ENCODE measurements at regions not wholly inside any gene's neighbourhood (a gene's known extent, or its start where the extent isn't known, plus 50 kb on each side); places are given as distances from the start of the nearest gene placed in this dataset.

GRCh38 chr22:27668828-27669797, 132.4 kb downstream of the MN1 start:
- no peak overlapping the region for H3K4me3 ChIP-seq (ENCODE audit: low read depth, low read length)
- no peak for TF ChIP-seq POLR2A (IDR thresholded peaks at IDR 0.05; ENCODE audit: extremely low read depth, insufficient read length)
- TF ChIP-seq, protein P1, sequence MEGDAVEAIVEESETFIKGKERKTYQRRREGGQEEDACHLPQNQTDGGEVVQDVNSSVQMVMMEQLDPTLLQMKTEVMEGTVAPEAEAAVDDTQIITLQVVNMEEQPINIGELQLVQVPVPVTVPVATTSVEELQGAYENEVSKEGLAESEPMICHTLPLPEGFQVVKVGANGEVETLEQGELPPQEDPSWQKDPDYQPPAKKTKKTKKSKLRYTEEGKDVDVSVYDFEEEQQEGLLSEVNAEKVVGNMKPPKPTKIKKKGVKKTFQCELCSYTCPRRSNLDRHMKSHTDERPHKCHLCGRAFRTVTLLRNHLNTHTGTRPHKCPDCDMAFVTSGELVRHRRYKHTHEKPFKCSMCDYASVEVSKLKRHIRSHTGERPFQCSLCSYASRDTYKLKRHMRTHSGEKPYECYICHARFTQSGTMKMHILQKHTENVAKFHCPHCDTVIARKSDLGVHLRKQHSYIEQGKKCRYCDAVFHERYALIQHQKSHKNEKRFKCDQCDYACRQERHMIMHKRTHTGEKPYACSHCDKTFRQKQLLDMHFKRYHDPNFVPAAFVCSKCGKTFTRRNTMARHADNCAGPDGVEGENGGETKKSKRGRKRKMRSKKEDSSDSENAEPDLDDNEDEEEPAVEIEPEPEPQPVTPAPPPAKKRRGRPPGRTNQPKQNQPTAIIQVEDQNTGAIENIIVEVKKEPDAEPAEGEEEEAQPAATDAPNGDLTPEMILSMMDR (IDR thresholded peaks at IDR 0.05; ENCODE audit: low read depth, low read length): no peak
- peak; percentile 83 for TF ChIP-seq MAX (IDR thresholded peaks at IDR 0.05; ENCODE audit: low read depth, low read length)
- TF ChIP-seq MYC (IDR thresholded peaks at IDR 0.05; ENCODE audit: low read depth, low read length): peak; percentile 65; the same call in 1 of the 2 replicates
- peak; percentile 97 for DNase-seq (ENCODE audit: low read depth)

DNA sequence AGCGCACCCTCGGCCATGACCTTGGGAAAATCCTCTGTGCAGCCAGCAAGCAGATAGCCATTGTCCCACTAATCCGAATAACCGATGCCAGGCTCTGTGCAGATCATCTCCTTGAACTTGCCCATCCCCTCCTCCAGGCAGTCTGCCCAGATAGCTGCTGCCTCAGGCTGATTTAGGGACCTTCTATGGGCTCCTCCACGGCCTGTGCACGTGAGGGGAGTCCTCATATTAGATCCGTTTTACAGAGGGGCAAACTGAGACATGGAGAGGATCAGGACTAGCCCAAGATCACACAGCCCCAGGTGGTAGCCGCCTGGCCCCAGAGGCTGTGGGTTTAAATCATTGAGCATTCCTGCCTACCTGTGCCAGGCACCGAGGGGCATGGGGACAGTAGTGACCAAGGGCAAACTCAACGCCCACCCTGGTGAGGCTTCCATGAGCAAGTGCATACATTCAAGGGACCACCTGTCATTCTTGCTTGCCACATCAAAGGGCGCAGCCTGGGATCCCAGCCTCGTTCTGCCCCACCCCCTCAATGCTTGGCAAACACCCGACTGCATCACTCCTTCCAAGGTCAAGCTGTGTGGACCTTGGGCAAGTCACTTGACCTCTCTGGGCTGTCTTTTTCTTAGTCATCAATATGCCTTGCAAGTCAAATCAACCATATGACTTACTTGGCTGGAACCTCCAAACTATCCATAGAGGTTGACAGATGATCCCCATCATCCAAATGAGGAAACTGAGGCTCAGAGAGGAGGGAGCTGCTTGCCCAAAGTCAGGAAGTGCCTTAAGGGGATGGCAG, 131.6 kb downstream of the MN1 start:
- no peak overlapping the region for H3K4me3 ChIP-seq (ENCODE audit: low read depth, low read length)
- TF ChIP-seq, protein P1 (IDR thresholded peaks at IDR 0.05; ENCODE audit: low read depth, low read length): no peak
- TF ChIP-seq MYC (IDR thresholded peaks at IDR 0.05; ENCODE audit: low read depth, low read length) (no peak), MAX (IDR thresholded peaks at IDR 0.05; ENCODE audit: low read depth, low read length) (no peak), POLR2A (IDR thresholded peaks at IDR 0.05; ENCODE audit: extremely low read depth, insufficient read length) (no peak)
- DNase-seq (ENCODE audit: low read depth): peak; percentile 56

DNA sequence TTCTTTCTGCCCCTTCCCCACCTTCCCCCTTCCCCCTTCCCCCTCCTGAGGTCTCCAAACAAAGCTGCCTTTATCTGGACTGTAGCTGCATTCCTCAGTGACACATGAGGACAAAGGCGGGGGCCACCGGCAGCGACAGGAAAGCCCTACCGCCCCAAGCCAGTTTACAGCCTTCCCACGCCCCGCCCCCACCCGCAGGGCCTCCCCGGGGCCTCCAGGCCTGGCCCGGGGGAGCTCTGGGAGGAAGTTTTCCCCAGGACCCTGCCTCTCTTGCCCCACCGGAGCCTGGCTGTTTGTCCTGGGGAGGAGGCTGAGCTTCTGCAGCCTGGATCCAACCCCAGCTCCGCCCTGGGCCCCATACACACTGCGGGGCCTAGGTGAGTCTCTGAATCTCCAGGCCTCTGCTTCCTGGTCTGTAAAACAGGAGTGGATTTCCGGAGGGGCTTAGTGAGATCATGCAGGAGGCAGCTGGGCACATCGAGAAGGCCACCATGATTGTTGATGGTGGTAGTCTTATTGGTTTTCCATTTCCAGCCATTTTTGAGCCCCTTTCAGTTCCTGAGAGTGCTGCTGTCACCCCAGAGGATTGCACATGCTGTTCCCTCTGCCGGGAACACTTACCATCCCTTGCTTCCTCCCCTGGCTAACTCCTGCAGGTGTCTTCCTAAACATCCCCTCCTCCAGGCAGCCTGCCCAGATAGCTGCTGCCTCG, 130.7 kb downstream of the MN1 start:
- H3K4me3 ChIP-seq (ENCODE audit: low read depth, low read length): no peak overlapping the region

GRCh38 chr22:27671413-27671935, 130.1 kb downstream of the MN1 start:
- H3K4me3 ChIP-seq (ENCODE audit: low read depth, low read length): no peak overlapping the region
- DNase-seq (ENCODE audit: low read depth): peak; percentile 13
- TF ChIP-seq MYC (IDR thresholded peaks at IDR 0.05; ENCODE audit: low read depth, low read length) (no peak), POLR2A (IDR thresholded peaks at IDR 0.05; ENCODE audit: extremely low read depth, insufficient read length) (no peak), MAX (IDR thresholded peaks at IDR 0.05; ENCODE audit: low read depth, low read length) (no peak)
- TF ChIP-seq, protein P1 (IDR thresholded peaks at IDR 0.05; ENCODE audit: low read depth, low read length): no peak

More for the DNA sequence above, 130.7 kb downstream of the MN1 start:
- peak; percentile 91 for DNase-seq (ENCODE audit: low read depth)
- TF ChIP-seq, protein P1 (IDR thresholded peaks at IDR 0.05; ENCODE audit: low read depth, low read length): no peak
- TF ChIP-seq POLR2A (IDR thresholded peaks at IDR 0.05; ENCODE audit: extremely low read depth, insufficient read length) (no peak), MYC (IDR thresholded peaks at IDR 0.05; ENCODE audit: low read depth, low read length) (no peak), MAX (IDR thresholded peaks at IDR 0.05; ENCODE audit: low read depth, low read length) (no peak)

All from NB4 (cell line).